ENCODE measurements at regions not wholly inside any gene's neighbourhood (a gene's known extent, or its start where the extent isn't known, plus 50 kb on each side); places are given as distances from the start of the nearest gene placed in this dataset.

GRCh38 chr2:191476901-191477300 is 201.0 kb upstream of the NABP1 start:
- H3K4me1 ChIP-seq (ENCODE audit: control insufficient read depth in 2 of 2, insufficient read depth in 2 of 2, low read length in 2 of 2): peaks cover 9% of the 10 kb centered on the region in 2 donors
- no peaks in the 10 kb centered on the region for H3K36me3 ChIP-seq (ENCODE audit: control insufficient read depth in 2 of 2, insufficient read depth in 2 of 2, low read length in 2 of 2)
- no peak overlapping the region for H3K9ac ChIP-seq (ENCODE audit: low read depth in 1 of 2, low read length in 2 of 2)
- H3K27me3 ChIP-seq (ENCODE audit: control insufficient read depth in 2 of 2, insufficient read depth in 2 of 2, low read length in 2 of 2): no peaks in the 10 kb centered on the region
- no peak overlapping the region for H3K27ac ChIP-seq (ENCODE audit: low read depth in 2 of 2, low read length in 2 of 2)
- no peak overlapping the region for H3K4me3 ChIP-seq (ENCODE audit: low read length in 2 of 2)
- H3K9me3 ChIP-seq (ENCODE audit: control insufficient read depth in 2 of 2, low read length in 2 of 2): no peaks in the 10 kb centered on the region

GRCh38 chr2:191478799-191479679 is 198.9 kb upstream of the NABP1 start:
- Histone ChIP-seq H3K27me3 (ENCODE audit: control insufficient read depth in 2 of 2, insufficient read depth in 2 of 2, low read length in 2 of 2) (no peaks in the 10 kb centered on the region), H3K4me1 (ENCODE audit: control insufficient read depth in 2 of 2, insufficient read depth in 2 of 2, low read length in 2 of 2) (peaks cover 9% of the 10 kb centered on the region in 2 donors), H3K9me3 (ENCODE audit: control insufficient read depth in 2 of 2, low read length in 2 of 2) (peaks cover 3 to 4% of the 10 kb centered on the region in 2 donors), H3K9ac (ENCODE audit: low read depth in 1 of 2, low read length in 2 of 2) (no peak overlapping the region), H3K36me3 (ENCODE audit: control insufficient read depth in 2 of 2, insufficient read depth in 2 of 2, low read length in 2 of 2) (no peaks in the 10 kb centered on the region), H3K27ac (ENCODE audit: low read depth in 2 of 2, low read length in 2 of 2) (no peak overlapping the region), H3K4me3 (ENCODE audit: low read length in 2 of 2) (no peak overlapping the region)

GRCh38 chr2:191479680-191480023 is 198.3 kb upstream of the NABP1 start:
- peaks cover 3 to 4% of the 10 kb centered on the region in 2 donors for H3K9me3 ChIP-seq (ENCODE audit: control insufficient read depth in 2 of 2, low read length in 2 of 2)
- no peaks in the 10 kb centered on the region for H3K36me3 ChIP-seq (ENCODE audit: control insufficient read depth in 2 of 2, insufficient read depth in 2 of 2, low read length in 2 of 2)
- H3K4me3 ChIP-seq (ENCODE audit: low read length in 2 of 2): no peak overlapping the region
- no peak overlapping the region for H3K27ac ChIP-seq (ENCODE audit: low read depth in 2 of 2, low read length in 2 of 2)
- H3K9ac ChIP-seq (ENCODE audit: low read depth in 1 of 2, low read length in 2 of 2): no peak overlapping the region
- peaks cover 9% of the 10 kb centered on the region in 2 donors for H3K4me1 ChIP-seq (ENCODE audit: control insufficient read depth in 2 of 2, insufficient read depth in 2 of 2, low read length in 2 of 2)
- H3K27me3 ChIP-seq (ENCODE audit: control insufficient read depth in 2 of 2, insufficient read depth in 2 of 2, low read length in 2 of 2): no peaks in the 10 kb centered on the region

GRCh38 chr2:191481305-191482070 is 196.4 kb upstream of the NABP1 start:
- Histone ChIP-seq H3K4me3 (ENCODE audit: low read length in 2 of 2) (no peak overlapping the region), H3K4me1 (ENCODE audit: control insufficient read depth in 2 of 2, insufficient read depth in 2 of 2, low read length in 2 of 2) (peaks cover 9% of the 10 kb centered on the region in 2 donors), H3K9ac (ENCODE audit: low read depth in 1 of 2, low read length in 2 of 2) (no peak overlapping the region), H3K27ac (ENCODE audit: low read depth in 2 of 2, low read length in 2 of 2) (no peak overlapping the region), H3K27me3 (ENCODE audit: control insufficient read depth in 2 of 2, insufficient read depth in 2 of 2, low read length in 2 of 2) (no peaks in the 10 kb centered on the region), H3K36me3 (ENCODE audit: control insufficient read depth in 2 of 2, insufficient read depth in 2 of 2, low read length in 2 of 2) (no peaks in the 10 kb centered on the region), H3K9me3 (ENCODE audit: control insufficient read depth in 2 of 2, low read length in 2 of 2) (peaks cover 3 to 4% of the 10 kb centered on the region in 2 donors)

- Histone ChIP-seq H3K9me3 (ENCODE audit: control insufficient read depth in 2 of 2, low read length in 2 of 2) (peaks cover 3 to 4% of the 10 kb centered on the region in 2 donors), H3K27me3 (ENCODE audit: control insufficient read depth in 2 of 2, insufficient read depth in 2 of 2, low read length in 2 of 2) (no peaks in the 10 kb centered on the region), H3K9ac (ENCODE audit: low read depth in 1 of 2, low read length in 2 of 2) (no peak overlapping the region), H3K27ac (ENCODE audit: low read depth in 2 of 2, low read length in 2 of 2) (no peak overlapping the region), H3K36me3 (ENCODE audit: control insufficient read depth in 2 of 2, insufficient read depth in 2 of 2, low read length in 2 of 2) (no peaks in the 10 kb centered on the region), H3K4me3 (ENCODE audit: low read length in 2 of 2) (no peak overlapping the region), H3K4me1 (ENCODE audit: control insufficient read depth in 2 of 2, insufficient read depth in 2 of 2, low read length in 2 of 2) (peaks cover 9 to 10% of the 10 kb centered on the region in 2 donors)
Measured at GRCh38 chr2:191483117-191483516, 194.8 kb upstream of the NABP1 start.

- Histone ChIP-seq H3K36me3 (ENCODE audit: control insufficient read depth in 2 of 2, insufficient read depth in 2 of 2, low read length in 2 of 2) (no peaks in the 10 kb centered on the region), H3K27me3 (ENCODE audit: control insufficient read depth in 2 of 2, insufficient read depth in 2 of 2, low read length in 2 of 2) (no peaks in the 10 kb centered on the region), H3K9me3 (ENCODE audit: control insufficient read depth in 2 of 2, low read length in 2 of 2) (peaks cover 3 to 4% of the 10 kb centered on the region in 2 donors), H3K4me3 (ENCODE audit: low read length in 2 of 2) (no peak overlapping the region), H3K4me1 (ENCODE audit: control insufficient read depth in 2 of 2, insufficient read depth in 2 of 2, low read length in 2 of 2) (peaks cover 0 to 5% of the 10 kb centered on the region in 2 donors), H3K27ac (ENCODE audit: low read depth in 2 of 2, low read length in 2 of 2) (no peak overlapping the region), H3K9ac (ENCODE audit: low read depth in 1 of 2, low read length in 2 of 2) (no peak overlapping the region)
Measured at GRCh38 chr2:191486584-191487320, 191.2 kb upstream of the NABP1 start.

- Histone ChIP-seq H3K9ac (ENCODE audit: low read depth in 1 of 2, low read length in 2 of 2) (no peak overlapping the region), H3K27ac (ENCODE audit: low read depth in 2 of 2, low read length in 2 of 2) (no peak overlapping the region), H3K9me3 (ENCODE audit: control insufficient read depth in 2 of 2, low read length in 2 of 2) (peaks cover 3 to 4% of the 10 kb centered on the region in 2 donors), H3K4me1 (ENCODE audit: control insufficient read depth in 2 of 2, insufficient read depth in 2 of 2, low read length in 2 of 2) (peaks cover 0 to 5% of the 10 kb centered on the region in 2 donors), H3K36me3 (ENCODE audit: control insufficient read depth in 2 of 2, insufficient read depth in 2 of 2, low read length in 2 of 2) (no peaks in the 10 kb centered on the region), H3K27me3 (ENCODE audit: control insufficient read depth in 2 of 2, insufficient read depth in 2 of 2, low read length in 2 of 2) (no peaks in the 10 kb centered on the region), H3K4me3 (ENCODE audit: low read length in 2 of 2) (no peak overlapping the region)
Measured at GRCh38 chr2:191488135-191488534, 189.8 kb upstream of the NABP1 start.

GRCh38 chr2:191489177-191489576 is 188.8 kb upstream of the NABP1 start:
- Histone ChIP-seq H3K9me3 (ENCODE audit: control insufficient read depth in 2 of 2, low read length in 2 of 2) (no peaks in the 10 kb centered on the region), H3K9ac (ENCODE audit: low read depth in 1 of 2, low read length in 2 of 2) (no peak overlapping the region)

GRCh38 chr2:191496838-191497237 is 181.1 kb upstream of the NABP1 start:
- H3K27me3 ChIP-seq (ENCODE audit: control insufficient read depth in 2 of 2, insufficient read depth in 2 of 2, low read length in 2 of 2): no peaks in the 10 kb centered on the region
- H3K4me3 ChIP-seq (ENCODE audit: low read length in 2 of 2): no peak overlapping the region
- H3K27ac ChIP-seq (ENCODE audit: low read depth in 2 of 2, low read length in 2 of 2): no peak overlapping the region
- no peak overlapping the region for H3K9ac ChIP-seq (ENCODE audit: low read depth in 1 of 2, low read length in 2 of 2)
- no peaks in the 10 kb centered on the region for H3K36me3 ChIP-seq (ENCODE audit: control insufficient read depth in 2 of 2, insufficient read depth in 2 of 2, low read length in 2 of 2)
- H3K9me3 ChIP-seq (ENCODE audit: control insufficient read depth in 2 of 2, low read length in 2 of 2): no peaks in the 10 kb centered on the region
- peaks cover 3 to 6% of the 10 kb centered on the region in 2 donors for H3K4me1 ChIP-seq (ENCODE audit: control insufficient read depth in 2 of 2, insufficient read depth in 2 of 2, low read length in 2 of 2)

More at GRCh38 chr2:191489177-191489576, 188.8 kb upstream of the NABP1 start:
- H3K4me3 ChIP-seq (ENCODE audit: low read length in 2 of 2): no peak overlapping the region
- H3K27ac ChIP-seq (ENCODE audit: low read depth in 2 of 2, low read length in 2 of 2): no peak overlapping the region
- H3K27me3 ChIP-seq (ENCODE audit: control insufficient read depth in 2 of 2, insufficient read depth in 2 of 2, low read length in 2 of 2): no peaks in the 10 kb centered on the region
- peaks cover 0 to 5% of the 10 kb centered on the region in 2 donors for H3K4me1 ChIP-seq (ENCODE audit: control insufficient read depth in 2 of 2, insufficient read depth in 2 of 2, low read length in 2 of 2)
- H3K36me3 ChIP-seq (ENCODE audit: control insufficient read depth in 2 of 2, insufficient read depth in 2 of 2, low read length in 2 of 2): no peaks in the 10 kb centered on the region

Data from mucosa of rectum (tissue), 2 donors.